GM23248 (cell line): ENCODE measurements at regions not wholly inside any gene's neighbourhood (a gene's known extent, or its start where the extent isn't known, plus 50 kb on each side); places are given as distances from the start of the nearest gene placed in this dataset.

ENCODE experiments used
- EZH2 ChIP-seq: fragments of 200-600 bp; sonication (generic); IDR thresholded peaks from 2 replicates; pipeline ENCODE4 v1.6.1; 2018; ENCODE audit warnings: antibody characterized with exemption, mild to moderate bottlenecking; ENCODE audit not compliant: insufficient read depth, poor library complexity, severe bottlenecking
- EZH2phosphoT487 ChIP-seq: fragments of 200-600 bp; sonication (generic); IDR thresholded peaks from 2 replicates; pipeline ENCODE4 v1.6.1; 2018; ENCODE audit warnings: antibody characterized with exemption, moderate library complexity, mild to moderate bottlenecking, low read depth; ENCODE audit not compliant: insufficient read depth

GRCh38 chr13:72198967-72199560 is 332.1 kb upstream of the DACH1 start:
- TF ChIP-seq EZH2 = no peak
- no peak for TF ChIP-seq EZH2phosphoT487
